Bronchial epithelial cell (primary cell): ENCODE measurements at regions not wholly inside any gene's neighbourhood (a gene's known extent, or its start where the extent isn't known, plus 50 kb on each side); places are given as distances from the start of the nearest gene placed in this dataset.
A peak's percentile ranks its signal among the peaks of the same experiment; 100 is the strongest.

Source experiments
- DNase-seq: peaks from one replicate; pipeline ENCODE4 v3.0.0-alpha.2; 2010; ENCODE audit warnings: low read depth
- FAIRE-seq: peaks from 2 replicates; lab custom pipeline; 2011; peaks lifted over from hg19 to GRCh38; lab: Jason Lieb, UNC
- H3K27me3 ChIP-seq: 2 replicates; pipeline ENCODE4 v1.5.1; 2011; ENCODE audit warnings: low read length; ENCODE audit not compliant: control insufficient read depth, insufficient read depth
- H3K36me3 ChIP-seq: 2 replicates; pipeline ENCODE4 v1.5.1; 2011; ENCODE audit warnings: low read length; ENCODE audit not compliant: control insufficient read depth, insufficient read depth
- H3K4me3 ChIP-seq: 2 replicates; pipeline ENCODE4 v1.5.1; 2011; ENCODE audit warnings: mild to moderate bottlenecking, low read depth, low read length, control low read depth
- TF ChIP-seq, protein P1 (sequence below): IDR thresholded peaks from 2 replicates; pipeline ENCODE4 v1.5.1; 2011; ENCODE audit warnings: mild to moderate bottlenecking, moderate library complexity, low read length, control low read depth, inconsistent platforms; ENCODE audit not compliant: insufficient read depth, severe bottlenecking

DNA sequence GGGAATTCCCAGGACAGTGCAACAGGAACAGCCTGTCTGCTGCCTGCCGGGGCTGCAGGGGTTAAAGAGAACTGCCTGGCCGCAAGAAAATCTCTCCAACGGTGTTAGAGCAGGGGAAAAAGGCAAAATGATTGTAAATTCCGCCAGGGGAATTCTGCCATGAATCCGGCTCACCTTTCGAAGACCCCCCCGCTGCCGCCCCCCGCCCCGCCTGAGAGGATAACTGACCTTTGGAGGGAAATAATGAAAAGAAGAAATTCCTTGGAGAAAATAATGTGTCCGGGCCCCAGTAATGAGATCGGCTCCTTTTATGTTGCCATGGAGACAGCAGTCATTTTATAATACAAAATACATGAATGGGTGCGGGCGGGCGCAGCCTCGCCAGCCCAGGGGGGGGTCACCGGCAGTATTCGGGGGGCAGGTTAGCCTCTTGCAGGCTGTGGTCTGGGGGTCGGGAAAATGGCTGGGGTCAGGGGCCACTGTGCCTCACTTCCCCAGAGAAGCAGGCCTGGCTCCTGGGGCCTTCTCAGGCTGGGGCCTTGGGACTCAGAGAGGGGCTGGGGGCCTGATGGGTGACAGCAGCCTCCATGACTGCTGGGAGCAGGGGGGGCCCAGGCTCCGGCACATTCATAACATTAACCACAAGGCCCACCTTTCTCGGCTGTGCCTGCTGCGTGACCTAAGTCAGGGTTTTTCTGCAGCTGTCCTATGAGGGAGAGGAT is 228.1 kb downstream of the MN1 start:
- no peak for DNase-seq
- Histone ChIP-seq H3K4me3 (no peak overlapping the region), H3K27me3 (no peaks in the 10 kb centered on the region), H3K36me3 (no peaks in the 10 kb centered on the region)
- no peak for FAIRE-seq
- TF ChIP-seq, protein P1, sequence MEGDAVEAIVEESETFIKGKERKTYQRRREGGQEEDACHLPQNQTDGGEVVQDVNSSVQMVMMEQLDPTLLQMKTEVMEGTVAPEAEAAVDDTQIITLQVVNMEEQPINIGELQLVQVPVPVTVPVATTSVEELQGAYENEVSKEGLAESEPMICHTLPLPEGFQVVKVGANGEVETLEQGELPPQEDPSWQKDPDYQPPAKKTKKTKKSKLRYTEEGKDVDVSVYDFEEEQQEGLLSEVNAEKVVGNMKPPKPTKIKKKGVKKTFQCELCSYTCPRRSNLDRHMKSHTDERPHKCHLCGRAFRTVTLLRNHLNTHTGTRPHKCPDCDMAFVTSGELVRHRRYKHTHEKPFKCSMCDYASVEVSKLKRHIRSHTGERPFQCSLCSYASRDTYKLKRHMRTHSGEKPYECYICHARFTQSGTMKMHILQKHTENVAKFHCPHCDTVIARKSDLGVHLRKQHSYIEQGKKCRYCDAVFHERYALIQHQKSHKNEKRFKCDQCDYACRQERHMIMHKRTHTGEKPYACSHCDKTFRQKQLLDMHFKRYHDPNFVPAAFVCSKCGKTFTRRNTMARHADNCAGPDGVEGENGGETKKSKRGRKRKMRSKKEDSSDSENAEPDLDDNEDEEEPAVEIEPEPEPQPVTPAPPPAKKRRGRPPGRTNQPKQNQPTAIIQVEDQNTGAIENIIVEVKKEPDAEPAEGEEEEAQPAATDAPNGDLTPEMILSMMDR = no peak

DNA sequence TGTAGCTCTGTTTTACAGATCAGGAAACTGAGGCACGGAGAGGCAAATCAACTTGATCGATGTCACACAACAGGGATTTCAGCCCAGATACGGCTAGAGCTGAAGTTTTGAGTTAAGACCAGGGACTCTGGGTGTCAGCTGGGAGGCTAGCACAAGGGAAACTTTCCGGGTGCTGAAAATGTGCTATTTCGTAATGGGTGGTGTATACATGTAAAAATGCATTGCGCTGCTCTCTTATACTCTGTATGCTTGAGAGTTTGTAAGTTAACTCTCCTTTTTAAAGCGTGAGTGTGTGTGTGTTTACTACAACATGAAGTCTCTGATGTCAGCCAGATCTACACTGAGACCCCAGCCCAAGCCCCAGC is 227.6 kb downstream of the MN1 start:
- FAIRE-seq (no peak), DNase-seq (no peak)
- no peak overlapping the region for H3K4me3 ChIP-seq
- H3K27me3 ChIP-seq = no peaks in the 10 kb centered on the region
- H3K36me3 ChIP-seq = no peaks in the 10 kb centered on the region
- TF ChIP-seq, protein P1 = no peak

DNA sequence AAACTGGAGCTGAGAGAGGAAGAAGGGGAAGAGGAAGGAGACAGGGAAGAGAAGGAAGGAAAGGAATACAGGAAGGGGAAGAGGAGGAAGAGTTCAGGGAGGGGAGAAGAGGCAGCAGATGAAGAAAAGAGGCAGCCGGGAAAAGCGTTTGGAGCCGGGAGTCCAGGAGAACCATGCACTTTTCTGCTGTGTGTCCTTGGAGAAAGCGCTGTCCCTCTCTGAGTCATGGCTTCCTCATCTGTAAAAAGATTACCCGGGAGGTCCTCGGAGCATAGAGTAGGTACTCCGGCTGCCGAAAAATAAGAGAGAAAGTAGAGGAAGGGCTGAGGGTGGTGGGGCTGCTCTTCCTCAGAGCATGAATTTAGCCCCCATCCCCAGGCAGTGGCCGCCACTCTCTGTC is 226.9 kb downstream of the MN1 start:
- FAIRE-seq = no peak

DNA sequence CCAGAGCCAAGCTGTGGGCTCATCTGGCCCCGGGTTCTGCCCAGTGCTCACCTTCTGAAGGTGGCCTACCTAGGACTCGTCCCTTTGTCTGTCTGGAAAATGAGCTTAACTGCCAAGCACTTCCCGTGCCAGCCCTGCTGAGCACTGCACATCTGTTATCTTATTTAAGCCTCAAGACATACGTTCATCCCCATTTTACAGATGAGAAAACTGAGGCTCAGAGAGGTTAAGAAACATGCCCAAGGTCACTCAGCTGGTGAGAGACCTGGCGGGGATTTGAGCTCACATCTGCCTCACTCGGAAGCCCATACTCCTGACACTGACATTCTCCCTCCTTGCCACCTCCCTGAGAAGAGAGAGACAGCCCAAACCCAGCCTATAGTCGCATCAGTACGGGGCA is 226.2 kb downstream of the MN1 start:
- Histone ChIP-seq H3K4me3 (no peak overlapping the region), H3K36me3 (no peaks in the 10 kb centered on the region)

More for the DNA sequence above, 226.9 kb downstream of the MN1 start:
- Histone ChIP-seq H3K27me3 (no peaks in the 10 kb centered on the region), H3K4me3 (no peak overlapping the region), H3K36me3 (no peaks in the 10 kb centered on the region)
- DNase-seq = no peak
- TF ChIP-seq, protein P1 = no peak

DNA sequence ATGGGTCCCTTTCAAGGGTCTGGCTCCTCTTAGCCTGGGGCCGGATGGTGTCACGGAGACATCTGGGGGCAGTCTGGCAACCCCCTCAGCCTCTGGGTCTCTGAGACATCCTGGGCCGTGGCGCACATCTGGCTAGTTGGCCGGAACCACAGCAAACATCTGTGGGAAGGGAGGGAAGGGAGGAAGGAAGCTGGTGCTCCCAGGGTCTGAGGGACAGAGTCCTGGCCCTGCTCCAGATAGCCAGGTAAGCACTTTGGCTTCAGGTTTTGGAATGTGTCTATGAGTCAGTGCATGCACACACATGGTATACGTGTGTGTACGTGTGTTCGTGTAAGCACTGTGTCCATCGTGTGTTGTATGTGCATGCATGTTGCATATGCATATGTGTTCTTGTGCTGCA is 225.1 kb downstream of the MN1 start:
- FAIRE-seq (no peak), DNase-seq (peak; percentile 66)
- TF ChIP-seq, protein P1 = no peak
- Histone ChIP-seq H3K27me3 (no peaks in the 10 kb centered on the region), H3K4me3 (no peak overlapping the region), H3K36me3 (no peaks in the 10 kb centered on the region)

More for the DNA sequence above, 226.2 kb downstream of the MN1 start:
- no peaks in the 10 kb centered on the region for H3K27me3 ChIP-seq
- TF ChIP-seq, protein P1 = no peak
- DNase-seq (no peak), FAIRE-seq (no peak)
